H1 (cell line): ENCODE measurements at regions not wholly inside any gene's neighbourhood (a gene's known extent, or its start where the extent isn't known, plus 50 kb on each side); places are given as distances from the start of the nearest gene placed in this dataset.

Source experiments
- CTCF ChIA-PET: fragments of 300-600 bp; sonication (Branson Sonifier 250); formaldehyde crosslinking; loops from one replicate; lab custom pipeline; 2021; ENCODE audit not compliant: partially characterized antibody; lab: Charles Lee
- POLR2A ChIA-PET: fragments of 300-600 bp; sonication (Branson Sonifier 250); formaldehyde crosslinking; loops from one replicate; lab custom pipeline; 2021; ENCODE audit warnings: inconsistent platforms; ENCODE audit not compliant: partially characterized antibody; lab: Charles Lee
- DNase-seq, 2 experiments: peaks; one replicate each; pipeline versions ENCODE4 v3.0.0 to v3.0.0-alpha.2; 2010 to 2022; ENCODE audit warnings: low spot score in 2 of 2, low read depth in 1 of 2, mixed read lengths in 1 of 2
- FAIRE-seq: peaks from 2 replicates; lab custom pipeline; 2011; peaks lifted over from hg19 to GRCh38; lab: Jason Lieb, UNC
- H2AFZ ChIP-seq: 2 replicates; pipeline ENCODE4 v1.8.1; 2012; ENCODE audit warnings: low read length, inconsistent platforms
- H2AK5ac ChIP-seq: 2 replicates; pipeline ENCODE4 v1.6.1; 2013; ENCODE audit warnings: low read depth, low read length
- H2BK120ac ChIP-seq: replicated peaks from 2 replicates; pipeline ENCODE3; 2013; ENCODE audit warnings: low read depth, low read length, inconsistent platforms
- H2BK12ac ChIP-seq: 2 replicates; pipeline ENCODE4 v1.6.1; 2013; ENCODE audit warnings: low read depth, low read length
- H2BK15ac ChIP-seq: 2 replicates; pipeline ENCODE4 v1.6.1; 2013; ENCODE audit warnings: low read length
- H2BK20ac ChIP-seq: 2 replicates; pipeline ENCODE4 v1.6.1; 2013; ENCODE audit warnings: low read length
- H2BK5ac ChIP-seq: 2 replicates; pipeline ENCODE4 v1.6.1; 2013; ENCODE audit warnings: low read depth, low read length
- H3K14ac ChIP-seq: 2 replicates; pipeline ENCODE4 v1.6.1; 2013; ENCODE audit warnings: inconsistent platforms; ENCODE audit not compliant: insufficient read length
- H3K18ac ChIP-seq: 2 replicates; pipeline ENCODE4 v1.6.1; 2013; ENCODE audit warnings: low read length; ENCODE audit errors: extremely low read depth
- H3K23ac ChIP-seq: 2 replicates; pipeline ENCODE4 v1.6.1; 2013; ENCODE audit warnings: inconsistent platforms; ENCODE audit not compliant: insufficient read length
- H3K23me2 ChIP-seq: 2 replicates; pipeline ENCODE4 v1.6.1; 2013; ENCODE audit warnings: low read depth, low read length
- H3K27ac ChIP-seq: 2 replicates; pipeline ENCODE4 v1.6.1; 2011; ENCODE audit warnings: low read depth, low read length, inconsistent platforms
- H3K27me3 ChIP-seq, 4 experiments: replicated peaks in 1 of 4; 1 replicate in 1 of 4; 2 replicates in 3 of 4; pipeline versions ENCODE4 v1.6.1 to v1.8.1; 2011 to 2013; ENCODE audit warnings: low read length in 3 of 4, mild to moderate bottlenecking in 3 of 4, inconsistent platforms in 2 of 4, mixed read lengths in 2 of 4, moderate library complexity in 1 of 4; ENCODE audit not compliant: control insufficient read depth in 3 of 4, insufficient read depth in 3 of 4; ENCODE audit errors: extremely low read depth in 1 of 4
- H3K36me3 ChIP-seq, 4 experiments: 2 replicates each; pipeline versions ENCODE4 v1.6.1 to v1.8.1; 2011 to 2013; ENCODE audit warnings: mild to moderate bottlenecking in 4 of 4, low read length in 3 of 4, moderate library complexity in 2 of 4, control low read depth in 1 of 4, inconsistent platforms in 1 of 4; ENCODE audit not compliant: insufficient read depth in 4 of 4, control insufficient read depth in 2 of 4
- H3K4ac ChIP-seq: replicated peaks from 2 replicates; pipeline ENCODE3; 2013; ENCODE audit warnings: low read length, low read depth, mixed read lengths, inconsistent platforms; ENCODE audit not compliant: insufficient read length
- H3K4me1 ChIP-seq, 4 experiments: replicated peaks in 1 of 4; 1 replicate in 1 of 4; 2 replicates in 3 of 4; pipeline versions ENCODE4 v1.6.1 to v1.8.1; 2011 to 2013; ENCODE audit warnings: low read length in 3 of 4, inconsistent platforms in 2 of 4, mixed read lengths in 1 of 4; ENCODE audit not compliant: insufficient read depth in 4 of 4, control insufficient read depth in 3 of 4
- H3K4me2 ChIP-seq, 2 experiments: 2 replicates each; pipeline versions ENCODE4 v1.6.1 to v1.8.1; 2011 to 2013; ENCODE audit warnings: low read depth in 2 of 2, low read length in 2 of 2, control low read depth in 1 of 2, inconsistent platforms in 1 of 2, mild to moderate bottlenecking in 1 of 2; ENCODE audit not compliant: insufficient read depth in 1 of 2
- H3K4me3 ChIP-seq, 4 experiments: fragments of 200-600, 300-600 bp in 1 of 4; sonication (generic), shearing (Covaris generic), sonication (Bioruptor Twin) in 1 of 4; 2 replicates each; pipeline versions ENCODE4 v1.5.1 to v1.8.1; 2011 to 2016; ENCODE audit warnings: low read length in 4 of 4, low read depth in 3 of 4, control low read depth in 2 of 4, inconsistent platforms in 2 of 4, mild to moderate bottlenecking in 2 of 4, mixed read lengths in 1 of 4, moderate library complexity in 1 of 4; ENCODE audit not compliant: insufficient read depth in 2 of 4; ENCODE audit errors: extremely low read depth in 1 of 4
- H3K56ac ChIP-seq: replicated peaks from 2 replicates; pipeline ENCODE3; 2013; ENCODE audit warnings: low read depth, mild to moderate bottlenecking, mixed read lengths, low read length, inconsistent platforms; ENCODE audit not compliant: insufficient read length
- H3K79me1 ChIP-seq: 2 replicates; pipeline ENCODE4 v1.6.1; 2013; ENCODE audit warnings: low read depth, low read length, control low read depth
- H3K79me2 ChIP-seq, 2 experiments: 2 replicates each; pipeline versions ENCODE4 v1.6.1 to v1.8.1; 2012 to 2013; ENCODE audit warnings: low read length in 2 of 2, mild to moderate bottlenecking in 2 of 2, inconsistent platforms in 1 of 2; ENCODE audit not compliant: insufficient read depth in 2 of 2, control insufficient read depth in 1 of 2
- H3K9ac ChIP-seq, 4 experiments: replicated peaks in 1 of 4; 1 replicate in 1 of 4; 2 replicates in 3 of 4; pipeline versions ENCODE4 v1.6.1 to v1.8.1; 2011 to 2013; ENCODE audit warnings: low read depth in 3 of 4, low read length in 3 of 4, control low read depth in 2 of 4, mild to moderate bottlenecking in 2 of 4, moderate library complexity in 2 of 4, inconsistent platforms in 1 of 4; ENCODE audit errors: extremely low read depth in 1 of 4
- H3K9me3 ChIP-seq, 2 experiments: 2 replicates each; pipeline versions ENCODE4 v1.6.1 to v1.8.1; 2012 to 2013; ENCODE audit warnings: mild to moderate bottlenecking in 2 of 2, moderate library complexity in 2 of 2, control low read depth in 1 of 2, inconsistent platforms in 1 of 2, low read depth in 1 of 2, low read length in 1 of 2, mixed read lengths in 1 of 2; ENCODE audit not compliant: insufficient read depth in 2 of 2
- H4K20me1 ChIP-seq, 2 experiments: replicated peaks in 1 of 2; 2 replicates each; pipeline versions ENCODE3 to v1.8.1; 2011 to 2013; ENCODE audit warnings: inconsistent platforms in 2 of 2, low read length in 2 of 2, mild to moderate bottlenecking in 1 of 2; ENCODE audit not compliant: insufficient read depth in 2 of 2, control insufficient read depth in 1 of 2
- H4K5ac ChIP-seq: 2 replicates; pipeline ENCODE4 v1.6.1; 2013; ENCODE audit warnings: low read length, low read depth, mixed read lengths, inconsistent platforms; ENCODE audit not compliant: insufficient read length
- H4K8ac ChIP-seq: 2 replicates; pipeline ENCODE4 v1.8.0; 2013; ENCODE audit warnings: mild to moderate bottlenecking, moderate library complexity, low read length, inconsistent platforms; ENCODE audit not compliant: insufficient read depth; ENCODE audit errors: extremely low read depth
- H4K91ac ChIP-seq: replicated peaks from 2 replicates; pipeline ENCODE3; 2013; ENCODE audit warnings: low read length, mixed read lengths, inconsistent platforms; ENCODE audit not compliant: insufficient read length
- BRCA1 ChIP-seq: IDR thresholded peaks from 2 replicates; pipeline ENCODE4 v1.6.1; 2012; ENCODE audit warnings: low read depth, low read length, improper control_type of control experiment
- CBX5 ChIP-seq: fragments of 300-800, 300-1000 bp; sonication (generic); IDR thresholded peaks from 2 replicates; pipeline ENCODE4 v1.7.1; 2016; ENCODE audit warnings: antibody characterized with exemption, low read length, low read depth
- CTCF ChIP-seq, 3 experiments: IDR thresholded peaks; 1 replicate in 2 of 3; 2 replicates in 1 of 3; pipeline versions ENCODE4 v1.5.1 to v1.6.1; 2011; ENCODE audit warnings: low read length in 3 of 3, mild to moderate bottlenecking in 3 of 3, inconsistent platforms in 2 of 3, low read depth in 1 of 3, moderate library complexity in 1 of 3; ENCODE audit not compliant: insufficient read depth in 1 of 3; ENCODE audit errors: control extremely low read depth in 1 of 3
- E2F6 ChIP-seq: IDR thresholded peaks from 2 replicates; pipeline ENCODE4 v1.6.1; 2012; ENCODE audit warnings: inconsistent platforms
- RXRA ChIP-seq: IDR thresholded peaks from 2 replicates; pipeline ENCODE4 v1.6.1; 2011; ENCODE audit warnings: low read depth, mild to moderate bottlenecking, low read length, moderate library complexity; ENCODE audit not compliant: insufficient read depth
- WGBS, 2 experiments: shearing (Covaris generic) in 1 of 2; methylation state at CpG; one replicate each; pipeline versions ENCODE4 v1.1.6 to v1.1.7; 2013 to 2015; ENCODE audit warnings: low lambda C conversion rate in 2 of 2, mixed read lengths in 2 of 2, inconsistent platforms in 1 of 2, low coverage in 1 of 2, missing lambda C conversion rate in 1 of 2; ENCODE audit not compliant: insufficient replicate concordance in 2 of 2, insufficient coverage in 1 of 2, insufficient read length in 1 of 2; ENCODE audit errors: extremely low coverage in 1 of 2, missing lambda C conversion rate in 1 of 2; 5-methylcytosine and 5-hydroxymethylcytosine counted together

DNA sequence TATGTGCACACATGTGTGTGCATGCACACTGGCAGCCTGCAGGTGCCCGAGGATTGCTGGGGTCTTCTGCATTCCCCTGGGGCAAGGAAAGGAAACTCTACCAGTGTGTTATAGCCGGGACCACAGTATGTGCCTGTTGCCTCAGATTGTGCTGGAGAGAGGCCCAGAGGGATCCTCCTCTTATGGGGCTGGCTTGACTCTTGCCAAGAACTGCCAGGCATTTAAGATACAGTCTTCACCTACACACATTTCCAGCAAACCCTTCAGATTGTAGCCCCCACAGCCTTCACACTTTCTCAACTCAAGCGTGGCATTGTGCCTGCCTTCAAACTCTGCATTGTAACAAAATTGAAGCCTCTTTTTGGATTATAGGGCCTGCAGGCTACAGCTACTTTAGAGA is 176.7 kb upstream of the DYRK2 start:
- CTCF ChIA-PET = no interaction called here

More for the DNA sequence above, 176.7 kb upstream of the DYRK2 start:
- Histone ChIP-seq H3K4me3 (no peak overlapping the region), H2BK15ac (no peak overlapping the region), H3K36me3 (no peaks in the 10 kb centered on the region), H2BK5ac (0 out of 2 replicates have a peak overlapping the region, but pooled peaks have one; percentile 18), H3K4me1 (peaks cover 4 to 14% (median 8%) of the 10 kb centered on the region in 4 experiments), H4K91ac (no peak overlapping the region), H3K27ac (no peak overlapping the region), H4K8ac (no peak overlapping the region), H2BK12ac (no peak overlapping the region), H3K14ac (no peak overlapping the region), H3K79me1 (no peaks in the 10 kb centered on the region), H2BK120ac (no peak overlapping the region), H3K18ac (no peak overlapping the region; the same call in 1 of the 2 replicates), H4K5ac (no peak overlapping the region), H3K23ac (no peak overlapping the region), H3K9ac (no peak overlapping the region), H3K56ac (no peak overlapping the region), H3K4ac (no peak overlapping the region), H3K27me3 (no peaks in the 10 kb centered on the region), H2AK5ac (no peak overlapping the region), H3K4me2 (no peak overlapping the region), H2BK20ac (no peak overlapping the region), H3K9me3 (no peaks in the 10 kb centered on the region), H3K79me2 (no peaks in the 10 kb centered on the region), H4K20me1 (no peaks in the 10 kb centered on the region), H2AFZ (peak overlapping the region; percentile 87; the same call in 1 of the 2 replicates), H3K23me2 (no peaks in the 10 kb centered on the region)
- no peak for DNase-seq
- FAIRE-seq = no peak
- TF ChIP-seq RXRA (no peak), CBX5 (no peak), BRCA1 (no peak), CTCF (IDR thresholded peaks at IDR 0.05; ENCODE audit: control extremely low read depth in 1 of 3, insufficient read depth in 1 of 3, low read depth in 1 of 3, low read length in 3 of 3) (no peak), E2F6 (no peak)
- WGBS, 2 experiments = 89% methylated on average over 3 of the region's 3 CpGs; no CpG with 5 or more reads in 1 of the 2 experiments
- POLR2A ChIA-PET = no interaction called here
